ENCODE measurements at regions not wholly inside any gene's neighbourhood (a gene's known extent, or its start where the extent isn't known, plus 50 kb on each side); places are given as distances from the start of the nearest gene placed in this dataset.

- intact Hi-C loops (cut with micrococcal nuclease) = no loop called here
- Histone ChIP-seq H3K9me1 (ENCODE audit: control insufficient read depth, insufficient read depth, low read length) (no peaks in the 10 kb centered on the region), H4K20me1 (replicated peaks; ENCODE audit: control insufficient read depth, insufficient read depth, low read length) (no peaks in the 10 kb centered on the region), H3K4me3 (no peak overlapping the region), H3K79me2 (ENCODE audit: control insufficient read depth, insufficient read depth, low read length) (no peaks in the 10 kb centered on the region), H2AFZ (ENCODE audit: low read depth, low read length) (no peak overlapping the region), H3K4me1 (replicated peaks in 1 of 2; ENCODE audit: control insufficient read depth in 2 of 2, insufficient read depth in 2 of 2, low read length in 2 of 2) (no peaks in the 10 kb centered on the region), H3K9me3 (replicated peaks; ENCODE audit: control insufficient read depth, insufficient read depth, low read depth, low read length) (no peaks in the 10 kb centered on the region), H3K27me3 (ENCODE audit: control insufficient read depth in 2 of 2, insufficient read depth in 2 of 2, low read length in 2 of 2) (no peaks in the 10 kb centered on the region), H3K36me3 (ENCODE audit: control insufficient read depth, insufficient read depth, low read length) (no peaks in the 10 kb centered on the region), H3K4me2 (ENCODE audit: insufficient read depth, low read length) (no peak overlapping the region), H3K27ac (ENCODE audit: extremely low read depth, low read depth, low read length) (no peak overlapping the region), H3K9ac (ENCODE audit: insufficient read depth in 1 of 2, low read depth in 2 of 2, low read length in 2 of 2) (no peak overlapping the region)
- CTCF ChIA-PET (ENCODE audit: low intra/inter-chr PET ratio) = no interaction called here
- no TSS peak for BruUV-seq (replicated peaks)
- FAIRE-seq = no peak
- TF ChIP-seq AFF4 (CRISPR knock-in tag; IDR thresholded peaks at IDR 0.05) (no peak), RFX5 (IDR thresholded peaks at IDR 0.05; ENCODE audit: low read depth, low read length) (no peak), TAL1 (IDR thresholded peaks at IDR 0.05) (no peak), KDM1A (IDR thresholded peaks at IDR 0.05) (no peak), ZNF212 (CRISPR knock-in tag; IDR thresholded peaks at IDR 0.05) (no peak), ZNF41 (CRISPR knock-in tag; conservative IDR thresholded peaks at IDR 0.05) (no peak), TARDBP (IDR thresholded peaks at IDR 0.05) (no peak), ZNF586 (CRISPR knock-in tag; conservative IDR thresholded peaks at IDR 0.05) (no peak), ZC3H4 (CRISPR knock-in tag; IDR thresholded peaks at IDR 0.05; ENCODE audit: borderline replicate concordance) (no peak), LARP7 (IDR thresholded peaks at IDR 0.05) (no peak), TAF7 (tag; IDR thresholded peaks at IDR 0.05) (no peak), VEZF1 (CRISPR knock-in tag; IDR thresholded peaks at IDR 0.05) (no peak), ATF6 (CRISPR knock-in tag; IDR thresholded peaks at IDR 0.05) (no peak), DNMT1 (IDR thresholded peaks at IDR 0.05) (no peak), CREB5 (CRISPR knock-in tag; IDR thresholded peaks at IDR 0.05) (no peak), NR3C1 (CRISPR knock-in tag; IDR thresholded peaks at IDR 0.05) (no peak)
- in situ Hi-C loops (cut with MboI) = no loop called here
- 0% methylated on average over 1 of the region's 1 CpG for WGBS (ENCODE audit: insufficient coverage, low coverage, missing lambda C conversion rate)
- DNase-seq (ENCODE audit: extremely low read depth in 1 of 4, low spot score in 3 of 4) = peak in 1 of 4 experiments; percentile 1
- POLR2A ChIA-PET = no interaction called here
- ATAC-seq = no peak
These were observed 65.8 kb upstream of the SLITRK6 start for GRCh38 chr13:85864963-85865530.

Measured in K562 (cell line).